ENCODE measurements at regions not wholly inside any gene's neighbourhood (a gene's known extent, or its start where the extent isn't known, plus 50 kb on each side); places are given as distances from the start of the nearest gene placed in this dataset.
A peak's percentile ranks its signal among the peaks of the same experiment; 100 is the strongest.

DNA sequence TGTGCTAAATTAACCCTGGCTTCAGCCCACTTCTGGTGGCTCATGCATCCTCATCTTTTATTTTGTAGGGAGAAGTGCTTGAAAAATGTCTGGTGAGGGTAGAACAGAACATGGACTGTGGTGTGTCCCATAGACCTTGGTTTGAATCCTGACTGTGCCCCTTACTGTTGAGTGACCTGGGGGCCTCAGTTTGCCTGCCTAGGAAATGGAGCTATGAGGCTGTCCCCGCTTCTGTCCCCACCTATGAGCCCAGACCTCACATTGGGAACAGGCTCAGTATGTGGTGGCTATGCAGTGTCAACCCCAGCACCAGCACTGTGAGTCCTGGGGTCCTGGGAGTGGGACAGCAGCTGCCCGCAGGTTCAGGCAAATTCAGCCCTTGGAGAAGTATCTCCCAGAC is 186.3 kb upstream of the GSE1 start:
- no peaks in the 10 kb centered on the region for H3K27me3 ChIP-seq
- WGBS, 2 donors, result 89 to 100% methylated on average over 2 of the region's 2 CpGs
- TF ChIP-seq, protein P1, sequence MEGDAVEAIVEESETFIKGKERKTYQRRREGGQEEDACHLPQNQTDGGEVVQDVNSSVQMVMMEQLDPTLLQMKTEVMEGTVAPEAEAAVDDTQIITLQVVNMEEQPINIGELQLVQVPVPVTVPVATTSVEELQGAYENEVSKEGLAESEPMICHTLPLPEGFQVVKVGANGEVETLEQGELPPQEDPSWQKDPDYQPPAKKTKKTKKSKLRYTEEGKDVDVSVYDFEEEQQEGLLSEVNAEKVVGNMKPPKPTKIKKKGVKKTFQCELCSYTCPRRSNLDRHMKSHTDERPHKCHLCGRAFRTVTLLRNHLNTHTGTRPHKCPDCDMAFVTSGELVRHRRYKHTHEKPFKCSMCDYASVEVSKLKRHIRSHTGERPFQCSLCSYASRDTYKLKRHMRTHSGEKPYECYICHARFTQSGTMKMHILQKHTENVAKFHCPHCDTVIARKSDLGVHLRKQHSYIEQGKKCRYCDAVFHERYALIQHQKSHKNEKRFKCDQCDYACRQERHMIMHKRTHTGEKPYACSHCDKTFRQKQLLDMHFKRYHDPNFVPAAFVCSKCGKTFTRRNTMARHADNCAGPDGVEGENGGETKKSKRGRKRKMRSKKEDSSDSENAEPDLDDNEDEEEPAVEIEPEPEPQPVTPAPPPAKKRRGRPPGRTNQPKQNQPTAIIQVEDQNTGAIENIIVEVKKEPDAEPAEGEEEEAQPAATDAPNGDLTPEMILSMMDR (IDR thresholded peaks at IDR 0.05), result no peak
- TF ChIP-seq POLR2A (IDR thresholded peaks at IDR 0.05), result no peak
- peaks cover 10% of the 10 kb centered on the region for H3K4me1 ChIP-seq
- H3K27ac ChIP-seq, result no peak overlapping the region
- DNase-seq, result peak; percentile 8
- intact Hi-C loops (cut with DNase I; ENCODE audit: low total_unique reads), result no loop called here
- no peaks in the 10 kb centered on the region for H3K9me3 ChIP-seq
- H3K36me3 ChIP-seq (ENCODE audit: low read depth, missing control alignments), result no peaks in the 10 kb centered on the region
- no peak overlapping the region for H3K4me3 ChIP-seq

DNA sequence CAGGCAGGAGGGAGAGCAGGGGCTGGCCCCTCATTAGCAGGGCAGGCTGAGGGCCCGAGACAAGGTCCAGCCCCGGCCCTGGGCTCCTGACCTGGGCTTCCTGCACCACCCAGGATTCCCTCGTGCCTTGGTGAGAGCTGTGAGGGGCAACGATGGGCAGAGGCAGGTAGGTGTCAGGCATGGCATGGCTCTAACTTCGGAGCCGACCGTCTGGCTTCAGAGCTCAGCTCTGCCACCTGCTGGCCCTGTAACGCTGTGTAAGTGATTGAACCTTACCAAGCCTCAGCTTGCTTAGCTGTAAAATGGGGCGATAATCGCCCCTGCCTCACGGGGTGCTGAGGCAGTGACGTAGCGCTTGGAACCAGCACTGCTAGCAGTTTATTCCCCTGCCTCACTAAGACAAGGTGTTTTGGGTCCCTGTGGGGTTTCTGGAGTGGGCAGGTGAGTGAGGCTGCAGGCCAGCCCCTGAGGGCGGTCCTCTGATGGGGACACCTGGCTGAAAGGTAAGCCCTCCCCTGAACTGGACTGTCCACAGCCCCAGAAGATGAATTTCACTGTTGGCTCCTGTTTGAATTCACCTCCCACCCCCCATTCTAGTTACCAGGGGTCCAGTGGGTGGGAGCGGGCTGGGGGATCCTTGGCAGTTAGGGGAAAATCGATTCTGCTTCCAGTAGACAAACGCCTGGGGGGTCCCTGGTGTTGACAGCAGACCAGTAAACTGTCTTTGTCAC is 184.8 kb upstream of the GSE1 start:
- Histone ChIP-seq H3K27ac (no peak overlapping the region), H3K36me3 (ENCODE audit: low read depth, missing control alignments) (no peaks in the 10 kb centered on the region), H3K4me3 (no peak overlapping the region), H3K9me3 (no peaks in the 10 kb centered on the region), H3K27me3 (no peaks in the 10 kb centered on the region), H3K4me1 (peaks cover 6% of the 10 kb centered on the region)
- intact Hi-C loops (cut with DNase I; ENCODE audit: low total_unique reads), result no loop called here
- peak; percentile 49 for DNase-seq
- TF ChIP-seq, protein P1 (IDR thresholded peaks at IDR 0.05), result peak in 2 of 3 experiments; percentile 23 to 26
- no peak for TF ChIP-seq POLR2A (IDR thresholded peaks at IDR 0.05)
- WGBS, 2 donors, result 68 to 77% methylated on average over 5 to 17 of the region's 17 CpGs

DNA sequence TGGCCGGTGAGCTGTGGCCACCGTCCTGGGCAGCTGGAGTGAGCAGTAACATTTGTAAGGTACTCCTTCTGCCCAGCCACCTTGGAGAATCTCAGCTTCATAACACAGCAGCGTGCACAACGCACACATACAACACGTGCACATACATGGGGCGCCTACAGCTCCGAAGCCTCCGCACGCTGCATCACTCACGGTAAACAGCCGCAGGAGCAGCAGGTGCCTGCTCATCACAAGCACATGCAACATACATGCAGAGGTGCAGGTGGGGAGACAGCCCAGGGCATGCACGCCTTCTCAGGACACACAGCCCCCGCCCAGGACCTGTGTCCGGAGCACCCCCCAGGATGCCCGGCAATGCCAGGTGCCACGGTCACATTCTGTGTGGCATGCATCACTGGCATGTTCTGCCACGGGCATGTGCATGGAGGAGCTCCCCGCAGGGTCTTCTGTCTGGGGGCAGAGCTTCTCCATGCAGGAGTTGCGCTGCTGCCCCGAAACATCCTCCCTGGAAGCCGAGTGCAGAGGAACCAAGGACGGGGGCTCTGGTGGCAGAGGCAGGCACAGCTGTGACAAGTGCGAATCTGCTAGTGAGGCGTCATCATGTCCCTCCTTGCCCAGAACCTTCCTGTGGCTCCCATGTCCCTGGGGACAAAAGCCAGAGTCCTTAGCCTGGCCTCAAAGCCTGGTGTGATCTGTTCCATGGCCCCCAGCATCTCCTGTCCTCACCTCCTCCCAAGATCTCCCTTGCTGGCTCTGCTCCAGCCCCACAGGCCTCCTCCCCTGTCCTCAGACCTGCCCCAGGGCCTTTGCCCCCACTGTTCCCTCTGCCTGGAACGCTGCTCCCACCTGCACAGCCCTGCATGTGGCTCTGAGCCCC is 184.0 kb upstream of the GSE1 start:
- Histone ChIP-seq H3K9me3 (no peaks in the 10 kb centered on the region), H3K4me3 (no peak overlapping the region), H3K36me3 (ENCODE audit: low read depth, missing control alignments) (no peaks in the 10 kb centered on the region), H3K27me3 (no peaks in the 10 kb centered on the region), H3K27ac (no peak overlapping the region), H3K4me1 (peaks cover 6% of the 10 kb centered on the region)
- intact Hi-C loops (cut with DNase I; ENCODE audit: low total_unique reads), result no loop called here
- peak; percentile 8 for DNase-seq
- TF ChIP-seq POLR2A (IDR thresholded peaks at IDR 0.05), result no peak
- TF ChIP-seq, protein P1 (IDR thresholded peaks at IDR 0.05), result no peak
- WGBS, 2 donors, result 93 to 97% methylated on average over 7 to 25 of the region's 25 CpGs

DNA sequence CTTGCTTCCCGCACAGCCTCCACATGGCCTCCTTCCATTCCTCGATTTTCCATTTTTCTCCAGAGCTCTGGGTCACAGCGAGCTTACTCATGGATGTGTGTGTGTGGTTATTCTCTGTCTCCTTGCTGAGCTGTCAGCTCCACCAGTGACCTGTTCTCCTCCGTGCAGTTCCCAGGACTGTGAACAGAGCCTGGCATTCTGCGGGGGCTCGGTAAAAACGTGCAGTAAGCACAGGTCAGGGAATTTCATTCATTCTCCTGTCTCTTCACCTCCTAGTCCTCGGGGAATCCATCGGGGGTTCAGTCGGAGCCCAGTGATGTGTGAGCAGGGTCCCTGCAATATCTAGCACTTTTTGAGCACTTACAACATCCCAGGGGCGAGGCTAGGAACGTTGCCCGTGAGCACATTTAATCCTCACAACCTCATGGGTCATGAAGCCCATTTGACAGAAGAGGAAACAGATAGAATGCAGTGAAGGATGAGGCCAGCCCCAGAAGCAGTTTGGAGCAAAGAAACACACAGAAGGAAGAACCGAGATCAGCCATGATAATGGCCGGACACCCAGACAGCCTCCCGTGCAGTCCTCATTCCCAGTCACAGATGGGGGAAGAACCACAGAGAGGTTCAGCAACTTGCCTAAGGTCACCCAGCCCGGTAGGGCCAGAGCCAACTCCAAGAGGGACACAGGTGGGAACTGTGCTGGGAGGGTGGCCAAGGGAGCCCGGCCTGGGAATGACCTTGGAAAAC is 183.2 kb upstream of the GSE1 start:
- intact Hi-C loops (cut with DNase I; ENCODE audit: low total_unique reads), result no loop called here
- Histone ChIP-seq H3K4me1 (peaks cover 6% of the 10 kb centered on the region), H3K4me3 (no peak overlapping the region), H3K27ac (no peak overlapping the region), H3K9me3 (no peaks in the 10 kb centered on the region), H3K36me3 (ENCODE audit: low read depth, missing control alignments) (no peaks in the 10 kb centered on the region), H3K27me3 (no peaks in the 10 kb centered on the region)
- TF ChIP-seq, protein P1 (IDR thresholded peaks at IDR 0.05), result no peak
- TF ChIP-seq POLR2A (IDR thresholded peaks at IDR 0.05), result no peak
- peak; percentile 9 for DNase-seq
- WGBS, 2 donors, result 71 to 82% methylated on average over 13 to 18 of the region's 18 CpGs
